ENCODE measurements at regions not wholly inside any gene's neighbourhood (a gene's known extent, or its start where the extent isn't known, plus 50 kb on each side); places are given as distances from the start of the nearest gene placed in this dataset.

- TF ChIP-seq EP300 (IDR thresholded peaks at IDR 0.05) = no peak
- TF ChIP-seq CTCF (IDR thresholded peaks at IDR 0.05) = no peak
Measured at GRCh38 chr2:58862244-58862643, 621.1 kb upstream of the FANCL start.
